Effector memory CD8-positive, alpha-beta T cell (primary cell): ENCODE measurements at regions not wholly inside any gene's neighbourhood (a gene's known extent, or its start where the extent isn't known, plus 50 kb on each side); places are given as distances from the start of the nearest gene placed in this dataset.

ENCODE experiments used
- ATAC-seq: fragments of 150-1000 bp; cut with Tn5 transposase; replicated peaks from 2 replicates; pipeline ENCODE4 v1.10.0; 2021; ENCODE audit warnings: mild to moderate bottlenecking, moderate library complexity
- DNase-seq, 3 experiments: peaks; one replicate each; pipeline ENCODE4 v3.0.0; 2021
- H3K27ac Mint-ChIP-seq, 2 donors: one replicate each; pipeline ENCODE4 v1.8.0; 2022; ENCODE audit warnings: mild to moderate bottlenecking in 2 of 2, mixed read lengths in 2 of 2, moderate library complexity in 2 of 2
- H3K27me3 Mint-ChIP-seq, 2 donors: one replicate each; pipeline ENCODE4 v1.8.0; 2022; ENCODE audit warnings: mixed read lengths in 2 of 2
- H3K36me3 Mint-ChIP-seq: one replicate; pipeline ENCODE4 v1.8.0; 2022; ENCODE audit warnings: mild to moderate bottlenecking, moderate library complexity, mixed read lengths; ENCODE audit not compliant: insufficient read depth
- H3K4me1 Mint-ChIP-seq, 2 donors: one replicate each; pipeline ENCODE4 v1.8.0; 2022; ENCODE audit warnings: low read depth in 2 of 2, mixed read lengths in 2 of 2
- H3K4me3 Mint-ChIP-seq, 2 donors: one replicate each; pipeline ENCODE4 v1.8.0; 2022; ENCODE audit warnings: mild to moderate bottlenecking in 2 of 2, mixed read lengths in 2 of 2, moderate library complexity in 2 of 2
- H3K9me3 Mint-ChIP-seq, 2 donors: one replicate each; pipeline ENCODE4 v1.8.0; 2022; ENCODE audit warnings: mixed read lengths in 2 of 2

GRCh38 chr12:58434726-58435125 lies 485.6 kb downstream of the LRIG3 start:
- no peak for ATAC-seq
- H3K27me3 Mint-ChIP-seq, result no peaks in the 10 kb centered on the region
- peaks cover 3 to 8% of the 10 kb centered on the region in 2 donors for H3K9me3 Mint-ChIP-seq
- H3K36me3 Mint-ChIP-seq, result no peaks in the 10 kb centered on the region
- H3K4me3 Mint-ChIP-seq, result no peak overlapping the region
- no peaks in the 10 kb centered on the region for H3K4me1 Mint-ChIP-seq
- DNase-seq, result no peak
- H3K27ac Mint-ChIP-seq, result no peak overlapping the region

- Mint-ChIP-seq H3K36me3 (no peaks in the 10 kb centered on the region), H3K27me3 (no peaks in the 10 kb centered on the region), H3K9me3 (peaks cover 3 to 8% of the 10 kb centered on the region in 2 donors), H3K27ac (no peak overlapping the region), H3K4me1 (no peaks in the 10 kb centered on the region), H3K4me3 (no peak overlapping the region)
- DNase-seq, result no peak
- no peak for ATAC-seq
Measured at GRCh38 chr12:58435647-58436046, 484.7 kb downstream of the LRIG3 start.

DNA sequence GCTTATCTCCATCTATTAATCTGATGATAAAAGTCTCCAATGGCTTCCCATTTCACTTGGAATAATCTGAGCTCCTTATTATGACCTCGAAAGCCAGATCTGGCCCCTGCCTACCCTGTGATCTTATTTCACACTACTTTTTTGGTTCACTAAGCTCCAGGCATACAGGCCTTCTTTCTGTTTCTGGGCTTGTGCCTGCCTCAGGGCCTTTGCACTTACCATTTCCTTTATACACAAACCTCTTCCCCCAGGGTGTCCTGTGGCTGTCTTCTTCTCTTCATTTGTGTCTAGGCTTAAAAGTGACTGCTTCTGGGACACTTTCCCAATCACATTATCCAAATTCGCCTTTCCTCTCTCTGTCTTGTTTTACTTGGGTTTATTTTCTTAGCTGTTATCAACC lies 478.8 kb downstream of the LRIG3 start:
- H3K4me1 Mint-ChIP-seq, result no peaks in the 10 kb centered on the region
- no peaks in the 10 kb centered on the region for H3K36me3 Mint-ChIP-seq

DNA sequence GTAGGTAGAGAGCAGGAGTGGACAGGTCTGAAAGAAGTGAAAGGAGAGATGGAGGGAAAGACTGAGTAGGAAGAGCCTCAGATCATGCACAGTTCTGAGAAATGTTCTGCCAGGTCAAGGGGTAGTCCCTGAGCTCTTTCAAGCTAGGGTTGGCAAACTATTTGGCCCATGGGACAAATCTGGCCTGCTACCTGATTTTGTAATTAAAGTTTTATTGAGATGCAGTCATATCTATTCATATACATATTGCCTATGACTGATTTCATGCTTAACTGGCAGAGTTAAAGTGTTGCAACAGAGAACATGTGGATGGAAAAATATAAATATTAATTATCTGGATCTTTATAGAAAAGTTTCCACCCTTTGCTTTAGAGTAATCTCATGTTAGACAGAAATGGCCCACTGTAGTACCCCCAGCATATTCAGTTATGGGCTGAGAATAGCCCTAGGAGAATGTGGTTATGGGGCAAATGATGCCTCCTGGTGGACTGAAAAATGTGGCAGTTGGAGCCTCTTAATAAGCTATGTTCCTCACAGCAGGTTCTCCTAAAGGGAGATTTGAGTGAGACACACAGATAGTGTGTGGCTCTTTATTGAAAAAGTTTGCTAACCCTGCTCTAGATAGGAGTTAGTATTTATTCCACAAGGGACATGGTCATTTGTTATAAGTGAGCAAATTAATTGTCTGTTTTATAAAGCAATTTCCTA lies 476.9 kb downstream of the LRIG3 start:
- Mint-ChIP-seq H3K27ac (no peak overlapping the region), H3K27me3 (no peaks in the 10 kb centered on the region), H3K36me3 (no peaks in the 10 kb centered on the region), H3K4me3 (no peak overlapping the region), H3K4me1 (no peaks in the 10 kb centered on the region), H3K9me3 (no peaks in the 10 kb centered on the region)
- no peak for ATAC-seq
- no peak for DNase-seq

More for the DNA sequence above, 478.8 kb downstream of the LRIG3 start:
- Mint-ChIP-seq H3K4me3 (no peak overlapping the region), H3K27me3 (no peaks in the 10 kb centered on the region), H3K27ac (no peak overlapping the region), H3K9me3 (no peaks in the 10 kb centered on the region)
- DNase-seq (no peak), ATAC-seq (no peak)

- no peaks in the 10 kb centered on the region for H3K4me1 Mint-ChIP-seq
- H3K36me3 Mint-ChIP-seq, result no peaks in the 10 kb centered on the region
- H3K4me3 Mint-ChIP-seq, result no peak overlapping the region
- H3K9me3 Mint-ChIP-seq, result no peaks in the 10 kb centered on the region
- no peaks in the 10 kb centered on the region for H3K27me3 Mint-ChIP-seq
- DNase-seq (no peak), ATAC-seq (no peak)
- H3K27ac Mint-ChIP-seq, result no peak overlapping the region
Measured at GRCh38 chr12:58443981-58444371, 476.3 kb downstream of the LRIG3 start.

GRCh38 chr12:58450868-58451482 lies 469.3 kb downstream of the LRIG3 start:
- H3K9me3 Mint-ChIP-seq, result peaks cover 0 to 5% of the 10 kb centered on the region in 2 donors
- no peak for DNase-seq
- H3K36me3 Mint-ChIP-seq, result no peaks in the 10 kb centered on the region
- no peak for ATAC-seq
- H3K4me1 Mint-ChIP-seq, result no peaks in the 10 kb centered on the region
- no peak overlapping the region for H3K4me3 Mint-ChIP-seq
- no peak overlapping the region for H3K27ac Mint-ChIP-seq
- H3K27me3 Mint-ChIP-seq, result no peaks in the 10 kb centered on the region

DNA sequence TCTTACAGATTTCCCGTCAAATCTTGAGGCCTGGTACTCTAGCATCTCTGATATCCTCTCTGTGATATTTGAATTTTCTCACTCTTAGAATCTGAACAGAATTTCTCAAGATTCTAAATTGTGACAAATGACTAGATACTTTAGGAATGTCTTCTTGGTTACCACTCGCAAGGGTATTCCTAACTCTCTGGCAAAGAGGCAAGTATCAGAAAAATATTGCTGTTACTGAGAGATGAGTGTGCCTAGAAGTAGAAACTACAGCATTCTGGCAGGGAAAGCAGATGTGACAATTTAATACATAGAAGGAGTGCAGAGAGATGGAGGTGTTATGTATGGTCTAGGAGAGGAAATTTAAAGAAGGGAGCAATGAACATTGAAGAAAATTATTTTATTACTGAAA lies 467.8 kb downstream of the LRIG3 start:
- Mint-ChIP-seq H3K9me3 (peaks cover 0 to 5% of the 10 kb centered on the region in 2 donors), H3K4me3 (no peak overlapping the region), H3K27me3 (no peaks in the 10 kb centered on the region), H3K36me3 (no peaks in the 10 kb centered on the region), H3K27ac (no peak overlapping the region), H3K4me1 (no peaks in the 10 kb centered on the region)
- ATAC-seq (no peak), DNase-seq (no peak)

- Mint-ChIP-seq H3K4me1 (no peaks in the 10 kb centered on the region), H3K27me3 (no peaks in the 10 kb centered on the region), H3K4me3 (no peak overlapping the region), H3K36me3 (no peaks in the 10 kb centered on the region), H3K27ac (no peak overlapping the region), H3K9me3 (peaks cover 0 to 5% of the 10 kb centered on the region in 2 donors)
- DNase-seq (no peak), ATAC-seq (no peak)
Measured at GRCh38 chr12:58453306-58453705, 467.0 kb downstream of the LRIG3 start.

- Mint-ChIP-seq H3K27me3 (no peaks in the 10 kb centered on the region), H3K4me3 (no peak overlapping the region), H3K27ac (no peak overlapping the region), H3K36me3 (no peaks in the 10 kb centered on the region), H3K9me3 (peaks cover 0 to 5% of the 10 kb centered on the region in 2 donors), H3K4me1 (no peaks in the 10 kb centered on the region)
- DNase-seq, result no peak
- no peak for ATAC-seq
Measured at GRCh38 chr12:58455136-58455535, 465.2 kb downstream of the LRIG3 start.

DNA sequence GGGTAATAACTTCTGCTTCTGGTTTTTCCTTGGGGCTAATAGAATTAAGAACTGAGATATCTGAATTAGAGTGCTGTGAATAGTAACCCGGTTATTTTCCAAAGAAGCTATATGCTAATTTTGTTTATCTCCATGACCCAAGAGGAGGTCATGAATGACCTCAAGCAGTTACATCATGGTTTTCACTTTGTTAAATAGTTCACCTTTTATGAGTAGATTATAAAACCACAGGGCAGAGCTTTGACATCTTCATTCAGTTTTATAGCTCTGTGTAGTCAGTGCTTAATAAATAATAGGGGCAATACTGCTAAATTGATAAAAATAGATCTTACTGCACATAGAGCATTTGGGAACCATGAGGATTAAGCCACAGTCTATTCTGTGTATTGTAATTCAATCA lies 462.2 kb downstream of the LRIG3 start:
- DNase-seq (no peak), ATAC-seq (no peak)
- Mint-ChIP-seq H3K4me3 (no peak overlapping the region), H3K4me1 (no peaks in the 10 kb centered on the region), H3K36me3 (no peaks in the 10 kb centered on the region), H3K27me3 (no peaks in the 10 kb centered on the region), H3K27ac (no peak overlapping the region), H3K9me3 (peaks cover 0 to 5% of the 10 kb centered on the region in 2 donors)

- ATAC-seq (no peak), DNase-seq (no peak)
- Mint-ChIP-seq H3K4me3 (no peak overlapping the region), H3K36me3 (no peaks in the 10 kb centered on the region), H3K27me3 (no peaks in the 10 kb centered on the region), H3K4me1 (no peaks in the 10 kb centered on the region), H3K27ac (no peak overlapping the region), H3K9me3 (peaks cover 0 to 2% of the 10 kb centered on the region in 2 donors)
Measured at GRCh38 chr12:58459191-58459590, 461.1 kb downstream of the LRIG3 start.

- H3K4me3 Mint-ChIP-seq, result no peak overlapping the region
- H3K36me3 Mint-ChIP-seq, result no peaks in the 10 kb centered on the region
- no peak overlapping the region for H3K27ac Mint-ChIP-seq
- H3K9me3 Mint-ChIP-seq, result peaks cover 8 to 10% of the 10 kb centered on the region in 2 donors
- DNase-seq (no peak), ATAC-seq (no peak)
- no peaks in the 10 kb centered on the region for H3K4me1 Mint-ChIP-seq
- no peaks in the 10 kb centered on the region for H3K27me3 Mint-ChIP-seq
Measured at GRCh38 chr12:58463051-58463450, 457.3 kb downstream of the LRIG3 start.

- Mint-ChIP-seq H3K4me1 (no peaks in the 10 kb centered on the region), H3K9me3 (peaks cover 8 to 11% of the 10 kb centered on the region in 2 donors), H3K27ac (no peak overlapping the region), H3K36me3 (no peaks in the 10 kb centered on the region), H3K4me3 (no peak overlapping the region), H3K27me3 (no peaks in the 10 kb centered on the region)
- DNase-seq (no peak), ATAC-seq (no peak)
Measured at GRCh38 chr12:58465418-58465817, 454.9 kb downstream of the LRIG3 start.

DNA sequence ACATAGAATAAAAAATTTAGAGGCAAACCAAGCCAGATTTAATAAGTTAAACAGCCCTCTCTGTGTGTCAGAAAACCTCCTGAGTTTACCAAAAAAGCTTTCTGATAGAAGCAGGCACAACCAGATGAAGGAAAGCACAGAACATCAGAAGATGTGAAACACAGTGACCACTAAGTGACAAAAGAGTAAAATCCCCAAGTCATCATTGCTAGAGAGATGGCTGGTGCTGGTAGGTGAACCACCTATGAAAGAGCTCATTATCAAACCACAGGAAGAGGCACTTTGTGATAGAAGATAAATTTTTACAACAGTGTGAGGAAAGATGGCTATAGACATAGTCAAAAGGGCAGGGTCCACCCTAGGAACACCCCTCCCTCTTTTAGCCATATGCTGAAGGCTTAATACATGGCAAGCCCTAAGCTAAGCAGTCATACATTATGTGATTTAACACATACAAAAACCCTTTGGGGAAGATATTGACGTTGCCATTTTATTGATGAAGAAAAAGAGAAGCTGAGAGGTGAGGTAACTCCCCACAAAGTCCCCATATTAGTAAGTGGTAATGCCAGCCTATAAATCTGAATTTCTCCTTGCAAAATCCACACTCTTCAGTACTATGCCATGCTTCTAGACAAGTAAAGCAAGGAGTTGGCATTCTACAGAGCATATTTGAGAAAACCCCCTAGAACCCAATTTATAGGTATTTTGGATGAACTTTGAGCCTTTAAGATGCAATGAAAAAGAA lies 449.9 kb downstream of the LRIG3 start:
- no peak for ATAC-seq
- H3K4me1 Mint-ChIP-seq, result no peaks in the 10 kb centered on the region

More for the DNA sequence above, 449.9 kb downstream of the LRIG3 start:
- peaks cover 8 to 13% of the 10 kb centered on the region in 2 donors for H3K9me3 Mint-ChIP-seq
- no peak overlapping the region for H3K4me3 Mint-ChIP-seq
- no peaks in the 10 kb centered on the region for H3K36me3 Mint-ChIP-seq
- no peak for DNase-seq
- no peak overlapping the region for H3K27ac Mint-ChIP-seq
- no peaks in the 10 kb centered on the region for H3K27me3 Mint-ChIP-seq
